Right hindlimb (tissue), 1 donor: ENCODE measurements at regions not wholly inside any gene's neighbourhood (a gene's known extent, or its start where the extent isn't known, plus 50 kb on each side); places are given as distances from the start of the nearest gene placed in this dataset.

Experiments
- DNase-seq: peaks from one replicate; pipeline ENCODE4 v3.0.0-alpha.2; 2018

GRCh38 chr11:106463796-106464201 is 386.3 kb downstream of the AASDHPPT start:
- DNase-seq: no peak

DNA sequence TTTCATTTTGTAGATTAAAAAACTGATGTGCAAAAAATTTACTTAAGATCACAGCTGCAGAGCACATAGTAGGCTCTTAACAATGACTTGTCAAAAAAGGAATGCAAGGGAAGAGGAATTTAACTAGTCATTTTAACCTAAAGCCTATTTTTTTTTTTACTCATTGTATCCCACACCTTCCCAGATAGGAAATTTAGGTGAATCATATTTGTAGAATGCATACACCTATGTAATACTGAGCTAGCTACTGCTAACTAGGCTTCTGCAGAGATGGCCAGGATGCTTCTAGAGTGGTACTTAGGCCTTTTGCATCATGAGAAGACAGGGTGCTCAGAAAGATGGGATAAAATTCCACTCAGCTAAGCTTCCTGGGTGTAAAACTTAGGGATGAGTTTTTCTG is 387.3 kb downstream of the AASDHPPT start:
- DNase-seq: no peak

DNA sequence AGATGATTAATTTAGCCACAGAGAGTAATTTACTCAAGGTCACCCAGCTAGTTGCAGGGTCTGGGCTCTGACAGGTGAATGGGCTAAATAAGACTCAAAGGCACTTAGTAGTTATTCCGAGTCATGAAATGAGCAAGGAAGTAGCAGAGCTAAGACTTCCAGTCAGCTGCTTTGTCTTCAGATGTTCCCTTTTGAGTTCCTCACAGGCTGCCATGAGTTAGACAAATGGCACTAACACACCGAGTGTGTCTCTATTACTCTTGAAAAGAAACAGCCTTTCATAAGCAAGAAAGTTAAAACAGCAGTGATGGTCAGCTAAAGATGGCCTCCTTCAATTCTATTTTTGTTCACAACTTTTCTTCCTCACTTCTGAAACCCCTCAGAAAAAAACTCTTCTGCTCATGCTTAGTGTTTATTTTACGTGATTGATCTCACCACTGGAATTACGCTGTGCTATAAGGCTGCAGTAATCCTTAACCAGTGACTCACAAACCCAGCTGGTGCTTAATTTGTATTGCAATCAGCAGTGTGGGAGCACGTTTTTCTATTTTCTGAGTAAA is 389.1 kb downstream of the AASDHPPT start:
- no peak for DNase-seq

DNA sequence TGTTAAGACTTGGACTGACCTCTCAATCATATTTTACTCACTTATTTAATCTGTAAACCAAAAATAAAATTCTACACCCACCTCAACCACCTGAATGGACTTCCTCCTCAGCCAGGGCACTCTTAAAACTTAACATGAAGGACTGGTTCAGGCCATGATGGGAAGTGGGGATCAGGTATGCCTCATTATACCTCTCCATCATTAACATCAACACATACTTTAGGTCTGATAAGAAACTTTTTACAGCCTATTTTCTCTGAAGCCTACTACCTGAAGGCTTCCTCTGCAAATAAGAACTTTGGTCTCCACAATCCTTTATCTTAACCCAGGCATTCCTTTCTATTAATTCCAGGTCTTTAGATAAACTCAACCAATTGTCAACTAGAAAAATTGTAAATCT is 390.0 kb downstream of the AASDHPPT start:
- no peak for DNase-seq

GRCh38 chr11:106468086-106468485 is 390.6 kb downstream of the AASDHPPT start:
- DNase-seq: no peak

DNA sequence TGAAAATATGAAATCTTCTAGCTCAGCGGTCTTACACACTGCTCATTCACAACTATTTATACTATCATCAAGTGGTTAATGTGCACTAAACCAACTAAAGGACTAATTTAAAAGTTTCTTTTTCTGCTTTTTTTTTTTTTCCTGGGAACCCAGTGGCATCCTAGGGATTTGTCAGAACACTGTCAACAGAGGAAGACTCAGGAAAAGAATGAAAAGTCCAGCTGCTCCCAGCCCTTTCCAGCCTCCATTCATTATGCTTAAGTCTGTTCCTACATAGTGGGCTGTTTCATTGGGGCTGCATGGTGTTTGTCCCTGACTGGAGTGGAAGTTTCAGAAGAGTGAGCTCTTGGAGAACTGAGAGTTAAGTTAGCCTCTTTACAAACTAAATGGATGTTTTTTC is 391.1 kb downstream of the AASDHPPT start:
- DNase-seq: no peak

- no peak for DNase-seq
Measured at GRCh38 chr11:106470230-106470629, 392.8 kb downstream of the AASDHPPT start.

DNA sequence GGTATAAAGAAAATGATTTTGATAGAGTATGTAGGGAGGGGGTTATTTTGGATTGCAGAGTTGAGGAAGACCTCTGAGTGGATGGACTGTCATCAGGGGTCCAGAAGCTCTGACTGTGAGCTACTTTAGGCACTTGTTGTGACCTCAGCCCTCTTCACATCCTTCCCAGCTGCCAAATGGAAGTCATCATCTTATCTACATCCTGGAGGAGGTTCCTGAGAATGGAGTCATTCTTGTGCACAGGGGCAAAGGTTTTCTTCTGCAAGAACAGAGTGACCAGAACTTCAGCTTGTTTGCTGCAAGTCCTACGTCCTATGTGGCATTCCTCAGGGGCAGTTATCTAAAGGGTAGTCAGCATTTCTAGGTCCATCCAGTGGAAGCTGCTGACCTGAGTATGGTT is 393.8 kb downstream of the AASDHPPT start:
- no peak for DNase-seq

DNA sequence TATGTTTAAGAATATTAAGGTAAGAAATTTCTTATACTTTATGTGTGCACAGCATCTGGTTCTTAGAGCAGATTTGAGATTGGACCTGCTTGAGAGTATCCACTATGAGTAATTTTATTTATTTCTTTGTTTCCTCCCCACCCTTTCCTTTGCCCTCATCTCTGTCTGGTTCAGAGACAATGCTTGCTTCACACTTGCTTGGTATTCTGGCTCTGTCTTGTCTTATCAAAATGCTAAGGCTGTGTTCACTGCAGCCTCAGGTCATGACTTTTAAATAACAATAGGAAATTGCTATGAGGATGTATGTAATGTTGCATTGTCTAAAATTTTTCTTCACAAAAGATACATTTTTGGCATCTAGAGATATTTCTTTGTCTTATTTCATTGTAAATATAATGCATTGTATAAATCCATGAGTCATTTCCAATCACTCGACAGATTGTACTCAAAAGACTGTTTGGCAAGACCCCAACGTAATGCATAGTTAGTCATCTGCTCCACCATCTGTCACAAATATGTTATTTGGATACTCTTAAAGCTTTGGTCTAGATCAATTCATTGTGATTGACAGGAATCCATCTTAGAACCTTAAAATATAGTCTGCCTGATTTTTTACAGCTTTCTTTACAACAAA is 395.7 kb downstream of the AASDHPPT start:
- no peak for DNase-seq

DNA sequence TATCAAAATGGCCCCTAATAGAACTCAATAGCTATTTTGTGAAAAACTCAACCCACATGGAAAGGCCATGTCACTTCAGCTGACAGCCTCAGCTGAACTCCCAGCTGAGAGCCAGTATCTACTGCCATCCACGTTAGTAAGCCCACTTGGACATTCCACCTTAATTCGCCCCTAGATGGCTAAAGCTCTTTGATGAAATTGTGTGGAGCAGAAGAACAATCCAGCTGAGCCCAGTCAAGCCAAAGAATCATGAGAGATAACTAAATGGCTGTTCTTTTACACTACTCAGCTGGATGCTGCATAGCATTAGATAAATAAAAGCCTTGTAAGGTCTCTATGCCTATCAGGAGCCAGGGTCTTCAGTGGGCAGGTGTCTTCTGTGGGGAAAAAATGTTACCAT is 396.8 kb downstream of the AASDHPPT start:
- DNase-seq: no peak

DNA sequence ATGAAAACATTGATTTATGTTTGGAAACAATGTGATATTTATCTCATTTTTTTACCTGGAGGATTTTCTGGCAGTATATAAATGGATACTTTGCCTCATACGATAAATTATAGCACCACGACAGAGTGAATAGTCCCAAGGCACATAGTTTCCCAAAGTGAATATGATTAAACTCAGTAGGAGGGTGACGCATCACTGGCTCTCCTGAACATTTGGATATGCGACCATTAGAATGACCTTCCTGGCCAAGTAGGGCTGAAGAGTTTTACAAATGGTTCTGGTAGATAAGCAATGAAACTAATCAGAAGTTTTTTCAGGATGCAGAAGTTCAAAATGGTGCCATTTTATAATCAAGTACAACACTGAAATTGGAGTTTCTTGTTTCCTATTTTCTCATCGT is 397.7 kb downstream of the AASDHPPT start:
- DNase-seq: no peak

DNA sequence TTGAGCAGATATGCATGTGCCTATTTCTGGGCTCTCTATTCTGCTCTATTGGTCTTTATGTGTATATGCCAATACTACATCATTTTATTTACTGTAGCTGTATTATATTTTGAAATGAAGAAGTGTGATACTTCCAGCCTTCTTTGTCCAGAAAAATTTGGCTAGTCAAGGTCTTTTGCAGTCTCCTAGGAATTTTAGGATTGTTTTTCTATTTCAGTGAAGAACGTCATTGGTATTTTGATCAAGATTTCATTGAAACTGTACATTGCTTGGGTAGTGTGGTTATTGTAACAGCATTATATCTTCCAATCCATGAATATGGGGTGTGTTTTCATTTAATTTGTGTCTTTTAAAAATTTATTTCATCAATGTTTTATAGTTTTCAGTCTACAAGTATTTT is 400.3 kb downstream of the AASDHPPT start:
- DNase-seq: no peak

DNA sequence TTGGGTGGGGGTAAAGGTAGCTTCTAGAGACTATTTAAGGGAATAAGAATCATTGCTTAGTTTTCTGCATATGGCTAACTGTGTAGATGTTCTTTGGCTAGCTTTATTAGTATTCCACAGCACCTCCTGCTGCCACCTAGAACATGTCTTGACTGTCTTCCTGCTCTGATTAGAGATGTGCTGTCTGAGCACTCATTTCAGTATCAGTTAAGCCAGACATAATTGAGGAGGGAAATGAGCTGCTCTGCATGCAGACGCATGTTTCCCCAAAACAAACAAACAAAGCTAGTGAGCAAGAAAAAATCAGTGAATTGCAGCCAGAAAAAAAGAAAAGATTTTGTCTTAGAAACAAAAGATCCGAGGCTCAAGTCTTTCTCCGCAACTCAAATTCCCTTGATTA is 402.2 kb downstream of the AASDHPPT start:
- DNase-seq: no peak

- DNase-seq: no peak
Measured at GRCh38 chr11:106480581-106481190, 403.2 kb downstream of the AASDHPPT start.

DNA sequence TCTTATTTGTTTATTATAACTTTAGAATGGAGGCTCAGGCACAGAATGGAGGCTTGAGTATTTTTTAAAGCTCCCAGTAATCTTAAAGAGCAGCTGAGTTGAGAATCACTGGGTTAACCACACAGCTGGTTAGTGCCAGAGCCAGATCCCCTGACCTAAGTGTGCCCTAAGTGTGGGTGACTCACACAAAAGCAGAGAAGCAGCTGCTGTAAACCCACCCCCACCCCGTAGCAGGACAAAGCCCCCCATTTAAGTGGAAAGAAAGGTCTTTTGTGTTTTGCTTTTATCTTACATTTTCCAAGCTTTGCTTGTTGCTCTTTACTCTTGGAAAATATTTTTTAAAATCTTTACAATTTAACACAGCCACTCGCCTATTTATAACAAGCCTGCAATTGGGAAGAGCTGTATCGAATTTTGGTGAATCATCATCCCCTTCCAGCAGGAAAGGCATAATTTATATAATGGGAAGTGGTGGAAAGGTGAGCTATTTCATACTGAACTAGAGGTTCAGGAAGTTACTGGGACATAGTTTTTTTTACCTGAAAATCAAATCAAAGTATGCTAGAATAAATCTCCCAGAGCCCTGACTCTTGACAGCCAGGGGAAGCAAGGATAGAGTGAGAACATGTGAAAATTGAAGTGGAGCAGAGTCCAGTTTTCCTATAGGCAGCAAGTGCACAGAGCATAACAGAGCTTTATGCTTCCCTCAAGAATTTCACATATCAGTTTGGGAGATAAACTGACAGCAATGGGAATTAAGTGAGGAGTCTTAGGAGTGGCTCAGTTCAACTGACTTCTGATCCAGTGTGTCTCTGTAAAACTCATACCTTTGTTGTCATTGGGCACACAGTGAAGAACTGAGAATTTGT is 405.7 kb downstream of the AASDHPPT start:
- peak; percentile 65 for DNase-seq

GRCh38 chr11:106491751-106492150 is 414.3 kb downstream of the AASDHPPT start:
- no peak for DNase-seq

DNA sequence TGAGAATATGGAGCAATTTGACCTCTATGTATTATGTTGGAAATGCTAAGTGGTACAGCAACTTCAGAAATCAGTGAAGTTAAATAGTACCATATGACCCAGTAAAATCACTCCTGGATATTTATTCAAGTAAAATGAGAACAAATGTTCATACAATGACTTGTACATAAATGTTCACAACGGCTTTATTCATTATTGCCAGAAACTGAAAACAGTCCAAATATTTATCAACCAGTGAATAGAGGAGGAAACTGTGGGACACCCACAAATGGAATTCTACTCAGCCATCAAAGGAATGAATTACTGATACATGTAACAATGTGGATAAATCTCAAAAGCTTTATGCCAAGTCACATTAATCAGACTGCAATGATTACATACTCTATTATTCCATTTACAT is 416.3 kb downstream of the AASDHPPT start:
- DNase-seq: no peak

DNA sequence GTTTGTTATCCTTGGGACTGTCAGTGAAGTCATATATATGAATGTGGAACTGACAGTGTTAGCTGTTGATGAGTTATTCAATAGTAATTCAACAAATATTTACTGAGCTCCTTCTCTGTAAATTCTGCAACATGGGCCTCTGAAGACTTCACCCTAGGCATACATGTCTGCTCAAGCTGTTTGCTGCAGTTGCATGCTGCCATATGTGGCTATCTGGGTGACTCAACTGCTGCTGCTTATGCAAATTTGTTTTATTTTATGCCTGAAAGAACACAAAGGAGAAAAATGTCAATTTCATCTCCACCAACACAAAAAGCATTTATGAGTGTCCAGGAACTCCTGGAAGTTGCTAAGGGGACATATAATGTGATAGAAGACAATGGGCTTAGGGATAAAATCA is 417.6 kb downstream of the AASDHPPT start:
- DNase-seq: no peak

- no peak for DNase-seq
Measured at GRCh38 chr11:106496677-106497076, 419.2 kb downstream of the AASDHPPT start.

- DNase-seq: no peak
Measured at GRCh38 chr11:106497321-106497720, 419.9 kb downstream of the AASDHPPT start.

DNA sequence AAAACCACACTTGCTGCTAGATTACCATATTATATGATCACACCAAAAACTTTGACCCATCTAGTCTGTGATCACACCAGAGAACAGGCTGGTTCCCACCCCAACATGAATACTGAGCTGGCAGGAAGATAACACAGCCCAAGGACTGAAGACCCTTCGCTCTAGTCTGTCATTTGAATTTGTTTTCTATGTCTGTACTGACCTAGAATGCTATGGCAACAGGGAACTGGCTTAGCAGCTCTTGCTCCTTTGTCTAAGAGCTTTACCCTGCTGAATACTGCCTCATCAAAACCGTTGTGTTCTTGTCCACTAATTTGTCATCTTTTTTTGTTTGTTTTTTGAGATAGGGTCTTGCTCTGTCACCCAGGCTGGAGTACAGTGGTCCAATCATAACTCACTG is 420.4 kb downstream of the AASDHPPT start:
- no peak for DNase-seq

DNA sequence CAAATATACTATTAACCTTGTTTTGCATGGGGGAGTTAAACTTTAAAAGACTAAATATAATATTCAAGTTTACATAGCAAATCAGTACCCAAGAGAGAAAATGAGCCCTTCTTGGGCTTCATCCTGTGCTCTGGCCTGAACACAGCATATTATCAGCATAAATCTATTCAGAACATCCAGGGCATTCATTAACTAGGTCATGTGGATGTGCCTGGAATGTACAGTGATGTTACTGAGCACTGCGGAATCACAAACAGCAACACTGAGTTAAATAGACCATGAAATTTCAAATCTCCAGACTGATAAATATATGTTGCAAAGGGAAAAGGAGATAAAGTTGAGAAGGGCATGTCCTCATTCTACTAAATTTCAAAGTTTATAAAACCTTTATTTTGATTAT is 426.4 kb downstream of the AASDHPPT start:
- DNase-seq: no peak

DNA sequence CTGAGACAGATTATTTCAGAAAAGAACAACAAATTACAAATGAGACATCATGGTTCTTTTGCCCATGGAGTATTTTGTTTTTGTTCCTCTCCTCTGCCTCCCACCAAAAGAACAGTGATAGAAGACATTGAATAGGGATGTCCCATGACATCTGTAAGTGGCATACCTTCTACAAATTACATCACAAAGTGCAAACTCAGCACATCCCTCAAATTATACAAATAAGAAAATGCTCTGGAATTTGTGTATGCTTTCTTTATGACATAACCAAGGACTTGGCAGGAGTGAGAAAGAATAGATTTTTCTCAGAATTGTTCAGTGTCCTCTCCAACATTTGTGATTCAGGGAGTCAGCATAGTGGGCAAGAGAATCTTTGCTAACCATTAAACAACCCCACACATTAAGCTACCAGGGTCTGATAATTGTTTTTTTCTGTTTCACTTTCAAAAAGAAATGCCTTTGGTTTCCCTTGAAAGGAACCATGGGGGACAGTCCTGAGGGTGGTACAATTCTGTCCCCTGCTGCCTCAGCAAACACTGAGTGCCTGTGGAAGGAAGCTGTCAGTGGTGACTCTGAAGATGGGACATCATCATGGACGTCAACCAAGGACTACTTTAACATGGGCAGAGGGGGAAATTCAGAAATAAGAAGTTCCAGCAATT is 430.3 kb downstream of the AASDHPPT start:
- no peak for DNase-seq
